PC-9 (cell line): ENCODE measurements at regions not wholly inside any gene's neighbourhood (a gene's known extent, or its start where the extent isn't known, plus 50 kb on each side); places are given as distances from the start of the nearest gene placed in this dataset.

Experiments
- BruUV-seq: library from RNA; stranded (reverse); fragments of 400-500 nt; replicated peaks from 2 replicates; lab custom pipeline; 2021; lab: Mats Ljungman, UMichigan
- CTCF ChIA-PET: fragments of 300-600 bp; sonication (Branson Sonifier 250); formaldehyde crosslinking; loops from one replicate; lab custom pipeline; 2022; ENCODE audit warnings: antibody characterized with exemption; lab: Charles Lee
- POLR2A ChIA-PET: fragments of 300-600 bp; sonication (Branson Sonifier 250); formaldehyde crosslinking; loops from one replicate; lab custom pipeline; 2022; ENCODE audit warnings: antibody characterized with exemption; ENCODE audit not compliant: unreplicated experiment; lab: Charles Lee
- DNase-seq, 2 experiments: peaks; one replicate each; pipeline versions ENCODE4 v3.0.0 to v3.0.0-alpha.2; 2015 to 2022; ENCODE audit warnings: mixed read lengths in 1 of 2
- H2AFZ ChIP-seq: fragments of 200-600 bp; sonication (generic); 2 replicates; pipeline ENCODE4 v1.8.1; 2017; ENCODE audit warnings: antibody characterized with exemption
- H3F3A ChIP-seq: fragments of 200-600 bp; sonication (generic); 2 replicates; pipeline ENCODE4 v1.8.1; 2017; ENCODE audit warnings: antibody characterized with exemption, mild to moderate bottlenecking, low read depth; ENCODE audit not compliant: insufficient read depth
- H3K27ac ChIP-seq: fragments of 200-600 bp; sonication (generic); 2 replicates; pipeline ENCODE4 v1.6.1; 2016; ENCODE audit warnings: mixed run types
- H3K27me3 ChIP-seq: fragments of 200-600 bp; sonication (generic); 2 replicates; pipeline ENCODE4 v1.6.1; 2016; ENCODE audit warnings: low read depth, mixed run types; ENCODE audit not compliant: insufficient read depth
- H3K36me3 ChIP-seq: fragments of 200-600 bp; sonication (generic); 2 replicates; pipeline ENCODE4 v1.6.1; 2016; ENCODE audit warnings: low read depth, mixed run types
- H3K4me1 ChIP-seq: fragments of 200-600 bp; sonication (generic); replicated peaks from 2 replicates; pipeline ENCODE4 v1.6.1; 2016; ENCODE audit warnings: mixed run types; ENCODE audit not compliant: insufficient read depth
- H3K4me2 ChIP-seq: fragments of 200-600 bp; sonication (generic); 2 replicates; pipeline ENCODE4 v1.6.1; 2017; ENCODE audit warnings: mixed run types
- H3K4me3 ChIP-seq: fragments of 200-600 bp; sonication (generic); 2 replicates; pipeline ENCODE4 v1.6.1; 2016; ENCODE audit warnings: mixed run types
- H3K79me2 ChIP-seq: fragments of 200-600 bp; sonication (generic); 2 replicates; pipeline ENCODE4 v1.6.1; 2017; ENCODE audit warnings: low read depth, mixed run types
- H3K9me2 ChIP-seq: fragments of 200-600 bp; sonication (generic); 2 replicates; pipeline ENCODE4 v1.8.1; 2017; ENCODE audit warnings: mild to moderate bottlenecking; ENCODE audit not compliant: insufficient read depth
- H3K9me3 ChIP-seq: fragments of 200-600 bp; sonication (generic); 2 replicates; pipeline ENCODE4 v1.8.1; 2016; ENCODE audit warnings: low read depth; ENCODE audit not compliant: insufficient read depth
- H4K20me1 ChIP-seq: fragments of 200-600 bp; sonication (generic); 2 replicates; pipeline ENCODE4 v1.8.1; 2017; ENCODE audit not compliant: insufficient read depth
- EZH2 ChIP-seq: fragments of 200-600 bp; sonication (generic); IDR thresholded peaks from 2 replicates; pipeline ENCODE4 v1.8.0; 2017; ENCODE audit warnings: antibody characterized with exemption, low read depth
- intact Hi-C: fragments of 100-400 bp; cut with micrococcal nuclease; formaldehyde crosslinking; loops from one replicate; pipeline ENCODE4 v1.10.0; 2022; ENCODE audit not compliant: unreplicated experiment
- TF ChIP-seq, protein P1 (sequence below): fragments of 200-600 bp; sonication (generic); conservative IDR thresholded peaks from 2 replicates; pipeline ENCODE4 v1.6.1; 2017; ENCODE audit warnings: mixed run types, antibody characterized with exemption, mild to moderate bottlenecking, moderate library complexity

DNA sequence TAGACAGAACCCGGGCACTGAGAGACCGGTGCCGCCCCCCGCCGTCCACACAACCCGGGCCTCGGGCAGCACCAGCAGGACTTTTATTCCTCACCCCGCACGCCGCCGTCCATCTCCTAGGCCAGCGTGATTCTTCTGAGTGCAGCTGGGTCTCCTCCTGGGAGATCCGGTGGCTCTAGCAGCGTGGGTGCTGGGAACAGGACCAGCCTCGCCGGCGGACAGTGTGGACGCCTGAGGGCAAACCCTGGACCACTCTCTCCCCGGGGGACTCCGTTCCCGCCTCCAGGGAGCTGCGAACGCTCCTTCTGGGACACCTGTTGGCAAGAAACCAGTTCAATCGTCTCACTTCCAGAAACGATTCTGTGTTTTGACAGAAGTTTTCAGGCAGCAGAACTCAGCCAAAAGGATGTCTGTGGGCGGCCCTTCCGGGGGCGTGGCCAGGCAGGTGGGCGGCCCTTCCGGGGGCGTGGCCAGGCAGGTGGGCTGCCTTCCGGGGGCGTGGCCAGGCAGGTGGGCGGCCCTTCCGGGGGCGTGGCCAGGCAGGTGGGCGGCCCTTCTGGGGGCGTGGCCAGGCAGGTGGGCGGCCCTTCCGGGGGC lies 130.7 kb downstream of the DLL1 start:
- Histone ChIP-seq H3K27me3 (peaks cover 40% of the 10 kb centered on the region), H3K4me1 (no peaks in the 10 kb centered on the region), H3K4me2 (no peak overlapping the region), H3K4me3 (no peak overlapping the region), H3K9me2 (no peaks in the 10 kb centered on the region), H3K27ac (no peak overlapping the region), H3F3A (no peaks in the 10 kb centered on the region), H3K36me3 (no peaks in the 10 kb centered on the region), H2AFZ (no peak overlapping the region), H4K20me1 (no peaks in the 10 kb centered on the region), H3K79me2 (no peaks in the 10 kb centered on the region), H3K9me3 (no peaks in the 10 kb centered on the region)
- intact Hi-C loops, result no loop called here
- TF ChIP-seq, protein P1, sequence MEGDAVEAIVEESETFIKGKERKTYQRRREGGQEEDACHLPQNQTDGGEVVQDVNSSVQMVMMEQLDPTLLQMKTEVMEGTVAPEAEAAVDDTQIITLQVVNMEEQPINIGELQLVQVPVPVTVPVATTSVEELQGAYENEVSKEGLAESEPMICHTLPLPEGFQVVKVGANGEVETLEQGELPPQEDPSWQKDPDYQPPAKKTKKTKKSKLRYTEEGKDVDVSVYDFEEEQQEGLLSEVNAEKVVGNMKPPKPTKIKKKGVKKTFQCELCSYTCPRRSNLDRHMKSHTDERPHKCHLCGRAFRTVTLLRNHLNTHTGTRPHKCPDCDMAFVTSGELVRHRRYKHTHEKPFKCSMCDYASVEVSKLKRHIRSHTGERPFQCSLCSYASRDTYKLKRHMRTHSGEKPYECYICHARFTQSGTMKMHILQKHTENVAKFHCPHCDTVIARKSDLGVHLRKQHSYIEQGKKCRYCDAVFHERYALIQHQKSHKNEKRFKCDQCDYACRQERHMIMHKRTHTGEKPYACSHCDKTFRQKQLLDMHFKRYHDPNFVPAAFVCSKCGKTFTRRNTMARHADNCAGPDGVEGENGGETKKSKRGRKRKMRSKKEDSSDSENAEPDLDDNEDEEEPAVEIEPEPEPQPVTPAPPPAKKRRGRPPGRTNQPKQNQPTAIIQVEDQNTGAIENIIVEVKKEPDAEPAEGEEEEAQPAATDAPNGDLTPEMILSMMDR, result no peak
- TF ChIP-seq EZH2, result no peak
- POLR2A ChIA-PET, result no interaction called here
- no peak for DNase-seq
- CTCF ChIA-PET, result no interaction called here
- BruUV-seq, result no TSS peak

DNA sequence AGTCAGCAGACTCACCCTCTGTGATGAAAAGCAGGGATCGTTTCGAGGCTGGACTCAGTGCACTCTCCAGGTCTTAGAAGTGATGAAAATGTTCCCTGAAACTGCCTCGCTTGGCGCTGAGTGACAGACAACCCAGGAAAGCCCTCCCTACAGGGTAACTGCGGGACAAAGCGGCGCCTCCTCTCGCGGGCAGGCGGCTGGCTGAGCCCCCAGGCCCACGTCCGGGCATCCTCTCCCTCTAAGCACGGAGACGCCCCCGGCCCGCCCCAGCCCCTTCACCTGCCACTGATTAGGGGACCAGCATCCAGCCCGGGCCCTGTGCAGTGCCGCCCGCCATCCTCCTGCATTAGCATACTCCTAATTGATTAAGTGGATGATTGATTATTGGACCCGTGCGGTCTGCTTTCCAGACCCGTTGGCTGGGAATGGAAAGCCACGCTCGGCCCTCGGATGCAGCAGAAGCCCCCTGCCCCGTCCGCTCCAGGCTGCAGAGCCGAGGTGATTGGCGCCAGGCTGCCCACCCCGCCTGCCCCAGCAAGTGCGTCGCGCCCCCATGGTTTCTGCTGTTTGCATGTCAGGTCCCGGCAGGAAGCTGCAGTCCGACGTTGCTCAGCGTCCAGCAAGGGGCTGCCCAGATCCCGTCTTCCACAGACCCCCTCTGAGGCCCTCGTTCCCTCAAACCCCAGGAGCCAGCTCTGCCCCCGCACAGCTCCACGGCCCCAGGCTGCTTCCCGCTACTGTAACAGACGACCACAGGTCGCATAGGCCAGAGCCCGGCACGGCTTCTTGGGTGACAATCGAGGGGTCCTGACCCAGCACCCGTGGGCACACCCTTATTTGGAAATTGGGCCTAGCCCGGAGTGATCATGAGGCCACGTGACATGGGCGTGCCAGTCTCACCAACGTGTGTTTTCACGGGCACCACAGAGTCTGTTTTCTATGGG lies 131.6 kb downstream of the DLL1 start:
- no TSS peak for BruUV-seq
- H3K4me2 ChIP-seq, result no peak overlapping the region

DNA sequence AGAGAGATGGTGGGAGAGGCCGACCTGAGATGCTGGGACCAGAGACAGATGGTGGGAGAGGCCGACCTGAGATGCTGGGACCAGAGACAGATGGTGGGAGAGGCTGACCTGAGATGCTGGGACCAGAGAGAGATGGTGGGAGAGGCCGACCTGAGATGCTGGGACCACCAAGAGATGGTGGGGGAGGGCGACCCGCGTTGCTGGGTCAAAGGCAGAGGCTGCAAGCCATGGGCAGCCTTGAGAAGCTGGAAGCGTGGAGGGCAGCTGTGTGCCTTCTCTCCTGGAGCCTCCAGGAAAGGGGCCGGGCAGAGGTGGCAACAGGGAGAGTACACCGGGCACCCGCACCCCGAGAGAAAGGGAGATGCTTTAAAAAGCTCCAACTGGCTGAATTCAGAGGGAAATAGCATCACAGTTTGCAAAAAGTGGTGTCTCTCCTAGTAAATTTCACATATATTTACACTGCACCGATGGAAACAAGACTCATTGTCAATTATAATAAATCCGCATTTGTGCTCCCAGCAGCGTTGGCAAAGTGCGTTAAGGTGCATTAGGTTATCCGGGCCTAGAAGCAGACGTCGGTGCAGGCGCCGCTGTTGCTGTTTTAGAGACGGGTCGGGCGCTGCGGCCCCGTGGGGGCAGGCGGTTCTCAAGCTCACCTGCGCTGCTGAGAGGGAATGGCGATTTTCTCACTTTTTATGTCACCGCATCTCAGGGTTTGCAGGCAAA lies 132.4 kb downstream of the DLL1 start:
- no peak for DNase-seq
- intact Hi-C loops, result no loop called here
- no peak for TF ChIP-seq EZH2
- TF ChIP-seq, protein P1, result no peak
- Histone ChIP-seq H3K9me2 (no peaks in the 10 kb centered on the region), H3K4me3 (no peak overlapping the region), H3K4me2 (no peak overlapping the region), H4K20me1 (no peaks in the 10 kb centered on the region), H3K27ac (no peak overlapping the region), H3K9me3 (no peaks in the 10 kb centered on the region), H3K27me3 (peaks cover 31% of the 10 kb centered on the region), H3F3A (no peaks in the 10 kb centered on the region), H3K36me3 (no peaks in the 10 kb centered on the region), H3K4me1 (no peaks in the 10 kb centered on the region), H3K79me2 (no peaks in the 10 kb centered on the region), H2AFZ (no peak overlapping the region)
- BruUV-seq, result no TSS peak
- CTCF ChIA-PET, result no interaction called here
- POLR2A ChIA-PET, result no interaction called here

More for the DNA sequence above, 131.6 kb downstream of the DLL1 start:
- peaks cover 32% of the 10 kb centered on the region for H3K27me3 ChIP-seq
- no peaks in the 10 kb centered on the region for H3K9me2 ChIP-seq
- no peak overlapping the region for H2AFZ ChIP-seq
- ChIA-PET POLR2A (no interaction called here), CTCF (no interaction called here)
- DNase-seq, result no peak
- H3K4me1 ChIP-seq, result no peaks in the 10 kb centered on the region
- no peak overlapping the region for H3K27ac ChIP-seq
- H3K4me3 ChIP-seq, result no peak overlapping the region
- H3F3A ChIP-seq, result no peaks in the 10 kb centered on the region
- H4K20me1 ChIP-seq, result no peaks in the 10 kb centered on the region
- H3K9me3 ChIP-seq, result no peaks in the 10 kb centered on the region
- no peaks in the 10 kb centered on the region for H3K36me3 ChIP-seq
- no peak for TF ChIP-seq EZH2
- TF ChIP-seq, protein P1, result no peak
- H3K79me2 ChIP-seq, result no peaks in the 10 kb centered on the region
- intact Hi-C loops, result no loop called here
